Tongue (tissue), 1 donor: ENCODE measurements at regions not wholly inside any gene's neighbourhood (a gene's known extent, or its start where the extent isn't known, plus 50 kb on each side); places are given as distances from the start of the nearest gene placed in this dataset.
"Not testable (repeated sequence)": the region's sequence is repeated elsewhere in the genome, so short reads cannot be mapped to it uniquely, and the experiment has no call there.

Experiments used
- DNase-seq: peaks from one replicate; pipeline ENCODE4 v3.0.0-alpha.2; 2015

GRCh38 chr6:50471041-50471440 lies 242.3 kb upstream of the TFAP2D start:
- DNase-seq, result no peak

GRCh38 chr6:50510361-50510760 lies 203.0 kb upstream of the TFAP2D start:
- DNase-seq, result no peak

GRCh38 chr6:50520326-50521266 lies 192.7 kb upstream of the TFAP2D start:
- peak; percentile 32 for DNase-seq

DNA sequence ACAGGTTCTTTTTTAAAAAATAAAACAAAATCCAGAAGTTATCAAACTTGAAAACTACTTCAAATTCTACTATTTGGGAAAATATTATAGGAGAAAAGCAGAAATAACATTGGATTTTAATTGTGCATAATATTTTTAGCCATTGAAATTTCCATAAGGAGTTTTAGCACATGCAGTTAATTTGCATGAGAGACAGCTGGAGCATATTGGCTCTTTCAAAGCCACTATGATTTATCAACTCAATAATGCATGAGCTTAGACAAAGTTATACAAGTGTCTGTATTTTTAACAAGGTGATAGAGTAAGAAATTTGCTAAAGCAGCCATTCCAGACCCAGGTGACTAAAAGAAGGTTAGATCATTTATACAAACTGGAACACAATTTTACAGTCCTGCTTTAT lies 189.0 kb upstream of the TFAP2D start:
- DNase-seq, result no peak

DNA sequence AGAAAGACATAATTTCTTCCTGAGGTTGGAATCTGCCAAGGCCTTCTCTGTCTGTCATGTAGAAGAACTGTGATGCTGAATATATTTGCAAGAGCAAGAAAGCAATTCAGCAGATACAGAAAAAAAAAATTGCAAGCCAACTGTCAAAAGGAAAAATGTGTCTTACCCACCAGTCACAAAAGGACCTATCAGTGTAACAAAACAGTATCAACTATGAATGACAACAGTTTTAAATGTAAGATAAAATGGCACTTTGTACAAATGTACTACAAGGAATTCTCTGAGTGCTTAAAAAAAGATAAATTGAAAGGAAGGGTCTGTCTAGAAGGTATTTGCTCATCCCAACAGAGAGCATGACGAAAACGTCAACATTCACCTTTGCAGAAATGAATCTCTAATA lies 185.3 kb upstream of the TFAP2D start:
- no peak for DNase-seq

DNA sequence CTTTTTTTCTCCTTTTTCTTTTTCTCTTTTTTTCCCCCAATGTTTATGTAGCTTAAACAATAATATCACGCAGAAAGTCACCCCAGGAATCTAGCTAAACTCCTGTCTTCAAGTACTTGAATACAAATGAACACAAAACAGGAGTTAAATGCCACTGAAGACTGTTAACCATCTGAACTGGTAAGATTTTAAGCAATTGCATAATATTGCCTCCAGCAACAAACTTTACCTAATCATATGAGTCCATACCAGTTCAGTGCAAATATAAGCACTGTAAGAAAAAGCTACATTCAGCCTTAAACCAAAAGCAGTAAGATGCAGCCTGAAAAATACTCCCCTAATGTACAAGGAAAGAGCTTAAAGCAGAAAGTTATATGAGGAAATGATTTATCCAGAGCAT lies 173.9 kb upstream of the TFAP2D start:
- no peak for DNase-seq

GRCh38 chr6:50541941-50542340 lies 171.4 kb upstream of the TFAP2D start:
- no peak for DNase-seq

GRCh38 chr6:50543666-50544065 lies 169.7 kb upstream of the TFAP2D start:
- DNase-seq, result peak; percentile 35

DNA sequence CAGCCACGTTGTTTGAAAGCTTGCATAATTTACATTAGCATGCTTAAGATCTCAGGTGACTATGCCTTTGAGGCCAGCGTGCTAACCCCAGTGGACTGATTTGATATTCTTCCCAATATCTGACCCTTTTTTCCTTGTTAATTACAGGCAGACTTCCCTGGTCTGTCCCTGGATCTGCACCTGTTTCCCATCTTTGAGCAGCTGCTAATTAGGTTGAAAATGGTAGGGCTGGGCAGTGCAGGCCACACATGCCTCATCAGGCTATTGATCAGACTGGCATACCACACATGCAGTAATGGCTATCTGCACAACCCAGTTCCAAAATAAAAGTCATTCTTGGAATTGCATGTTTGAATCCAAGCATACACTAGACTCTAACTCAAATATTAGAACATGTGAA lies 164.3 kb upstream of the TFAP2D start:
- DNase-seq, result no peak

DNA sequence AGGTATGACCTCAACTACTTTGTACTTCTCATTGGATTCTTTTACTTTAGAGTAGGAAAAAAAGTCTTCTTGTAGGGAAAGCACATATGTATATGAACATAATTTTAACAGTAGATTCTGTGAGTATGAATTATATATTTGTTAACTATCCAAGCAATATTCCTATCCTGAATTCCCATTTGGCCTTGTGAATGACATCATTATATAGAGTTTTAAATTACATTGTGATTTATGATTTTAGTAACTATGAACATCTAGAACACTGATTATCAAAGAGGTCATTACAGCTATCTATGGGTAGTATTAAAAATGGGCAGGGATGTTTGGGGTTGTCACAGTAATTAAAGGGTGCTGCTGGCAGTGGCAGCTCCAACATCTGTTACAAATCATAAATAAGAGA lies 163.9 kb upstream of the TFAP2D start:
- no peak for DNase-seq

- DNase-seq, result no peak
Measured at GRCh38 chr6:50555982-50556381, 157.3 kb upstream of the TFAP2D start.

DNA sequence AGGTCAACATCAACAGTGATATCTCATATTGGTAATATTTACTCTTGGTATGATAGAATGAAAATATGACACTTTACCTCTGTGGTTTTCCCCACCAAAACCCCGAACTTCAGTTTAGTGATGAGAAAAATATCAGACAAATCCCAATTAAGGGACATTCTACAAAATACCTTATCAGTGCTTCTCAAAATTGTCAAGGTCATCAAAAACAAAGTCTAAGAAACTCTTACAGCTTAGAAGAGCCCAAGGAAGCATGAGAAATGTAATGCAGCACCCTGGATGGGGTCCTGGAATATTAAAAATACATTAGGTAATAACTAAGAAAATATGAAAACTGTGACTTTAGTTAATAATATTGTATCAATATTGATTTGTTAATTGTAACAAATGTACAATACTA lies 148.3 kb upstream of the TFAP2D start:
- DNase-seq, result no peak

DNA sequence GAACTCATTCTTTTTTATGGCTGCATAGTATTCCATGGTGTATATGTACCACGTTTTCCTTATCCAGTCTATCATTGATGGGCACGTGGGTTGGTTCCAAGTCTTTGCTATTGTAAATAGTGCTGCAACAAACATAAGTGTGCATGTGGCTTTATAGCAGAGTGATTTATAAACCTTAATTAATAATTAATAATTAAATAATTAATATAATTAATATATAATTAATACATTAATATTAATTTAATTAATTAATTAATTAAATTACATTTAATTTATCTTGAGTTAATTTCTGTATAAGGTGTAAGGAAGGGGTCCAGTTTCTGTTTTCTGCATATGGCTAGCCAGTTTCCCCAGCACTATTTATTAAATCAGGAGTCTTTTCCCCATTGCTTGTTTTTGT lies 142.1 kb upstream of the TFAP2D start:
- DNase-seq, result not testable (repeated sequence)

- DNase-seq, result no peak
Measured at GRCh38 chr6:50585441-50586330, 127.6 kb upstream of the TFAP2D start.

DNA sequence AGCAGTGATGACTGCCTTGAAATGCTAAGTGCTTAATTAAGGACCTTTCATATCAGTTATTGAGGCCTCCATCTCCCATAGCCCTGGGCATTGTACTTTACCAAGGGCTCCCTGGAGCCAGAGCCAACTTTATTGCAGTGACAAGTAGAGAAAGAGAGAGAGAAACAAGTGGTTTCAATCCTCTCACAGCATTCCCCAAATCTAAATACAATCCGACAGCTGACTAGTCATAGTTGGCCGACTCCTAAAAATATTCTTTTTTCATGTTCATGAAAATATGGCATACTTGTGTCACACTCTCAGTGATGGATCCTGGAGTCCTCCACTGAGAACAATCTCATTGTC lies 127.0 kb upstream of the TFAP2D start:
- no peak for DNase-seq

DNA sequence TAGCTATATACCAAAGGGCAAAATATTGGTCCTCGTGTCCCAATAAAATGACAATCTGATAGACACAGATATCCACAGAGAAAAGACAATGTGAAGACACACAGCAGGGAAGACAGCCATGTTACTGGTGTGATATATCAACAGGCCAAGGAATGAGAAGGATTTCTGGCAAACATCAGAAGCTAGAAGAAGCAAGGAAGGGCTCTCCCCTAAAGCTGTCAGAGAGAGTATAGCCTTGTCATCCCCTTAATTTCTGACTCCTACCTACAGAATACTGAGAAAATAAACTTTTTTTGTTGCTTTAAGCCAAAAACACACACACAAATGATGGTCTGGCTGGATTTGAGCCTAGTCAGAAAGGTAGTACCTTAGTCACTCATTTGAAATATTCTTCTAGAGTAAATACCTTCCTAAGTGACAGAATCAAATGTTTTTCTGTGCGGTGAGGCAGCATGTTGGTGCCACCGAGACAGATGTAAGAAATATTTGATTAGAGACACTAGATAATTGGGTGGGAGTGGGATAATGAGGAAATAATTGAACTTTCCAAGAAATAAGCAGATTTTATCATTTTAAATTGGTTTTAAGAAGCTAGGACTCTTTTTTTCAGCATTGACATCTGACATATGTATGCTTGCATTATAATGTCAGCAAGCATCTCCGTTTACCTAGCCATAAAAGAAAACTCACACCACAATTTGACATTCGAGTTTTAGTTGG lies 123.4 kb upstream of the TFAP2D start:
- DNase-seq, result no peak

- peak; percentile 18 for DNase-seq
Measured at GRCh38 chr6:50591135-50591534, 122.2 kb upstream of the TFAP2D start.

- DNase-seq, result no peak
Measured at GRCh38 chr6:50600280-50600679, 113.0 kb upstream of the TFAP2D start.

DNA sequence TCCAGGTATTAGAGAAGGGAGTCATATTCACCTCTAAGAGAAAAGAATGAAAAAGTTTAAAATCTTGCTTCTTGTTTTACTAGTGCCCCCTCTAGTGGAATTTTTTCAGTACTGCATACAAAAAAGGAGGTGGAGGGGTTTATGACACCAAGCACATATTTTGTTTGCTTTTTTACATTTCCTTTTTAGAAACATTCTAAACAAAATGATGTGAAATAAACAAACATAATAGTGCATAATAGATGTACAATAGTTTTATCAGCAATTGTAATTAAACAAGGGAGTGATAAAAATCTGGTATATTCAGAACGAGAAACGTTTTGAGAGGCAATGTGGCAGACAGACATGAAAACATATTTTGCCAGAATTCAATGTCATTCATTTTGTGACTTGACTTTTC lies 111.0 kb upstream of the TFAP2D start:
- peak; percentile 73 for DNase-seq

DNA sequence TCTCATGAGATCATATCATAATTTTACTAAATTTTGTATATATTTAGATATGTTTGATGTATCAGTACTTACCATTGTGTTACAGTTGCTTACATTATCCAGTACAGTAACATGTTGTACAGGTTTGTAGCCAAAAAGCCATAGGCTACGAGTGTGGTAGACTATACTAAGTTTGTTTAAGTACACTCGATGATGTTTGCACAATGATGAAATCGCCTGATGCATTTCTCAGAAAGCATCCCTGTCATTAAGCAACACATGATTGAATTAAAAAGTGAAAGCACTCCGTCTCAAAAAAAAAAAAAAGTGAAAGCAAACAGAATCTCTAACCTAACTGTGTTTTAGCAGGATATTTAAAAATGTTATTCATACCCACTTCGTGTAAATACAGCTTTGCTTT lies 104.9 kb upstream of the TFAP2D start:
- DNase-seq, result peak; percentile 1

DNA sequence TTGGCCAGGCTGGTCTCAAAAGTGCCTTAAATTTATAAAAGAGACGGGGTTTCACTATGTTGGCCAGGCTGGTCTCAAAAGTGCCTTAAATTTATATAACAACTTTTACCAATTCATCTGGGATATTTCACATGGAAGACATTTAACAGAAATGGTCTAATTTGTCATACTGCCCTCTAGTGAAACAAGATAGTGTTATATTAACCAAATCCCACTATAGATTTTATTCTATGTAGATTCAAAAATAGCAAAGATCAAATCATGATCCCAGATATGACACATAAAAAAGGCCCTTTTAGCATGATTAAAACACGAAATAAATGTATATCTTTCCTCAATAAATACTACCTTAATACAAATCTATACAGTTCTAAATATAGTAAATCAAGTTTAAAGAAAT lies 102.8 kb upstream of the TFAP2D start:
- DNase-seq, result no peak

GRCh38 chr6:50635429-50635828 lies 77.9 kb upstream of the TFAP2D start:
- no peak for DNase-seq

DNA sequence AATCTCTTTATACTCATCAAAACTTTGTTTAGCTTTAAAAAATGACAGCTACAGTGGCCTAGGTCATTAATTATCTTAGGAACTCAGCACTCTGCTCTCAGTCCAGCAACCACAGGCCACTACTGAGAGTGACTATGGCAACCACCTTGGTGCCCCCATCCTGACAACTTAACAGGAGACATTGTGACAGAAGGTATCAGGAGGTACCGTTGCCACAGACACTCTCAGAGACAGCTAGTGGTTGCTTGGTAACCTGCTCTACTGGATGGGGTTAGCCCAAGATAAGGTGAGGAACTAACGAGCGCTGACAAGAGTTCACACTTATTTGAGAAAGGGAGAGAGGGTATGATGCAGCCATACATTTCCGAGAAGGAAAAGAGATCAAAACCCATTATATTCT lies 76.1 kb upstream of the TFAP2D start:
- DNase-seq, result no peak
